Nephron progenitor cell (in vitro differentiated cells): ENCODE measurements at regions not wholly inside any gene's neighbourhood (a gene's known extent, or its start where the extent isn't known, plus 50 kb on each side); places are given as distances from the start of the nearest gene placed in this dataset.

Experiments
- DNase-seq: peaks from one replicate; pipeline ENCODE4 v3.0.0; 2021
- H3K27ac Mint-ChIP-seq: 2 replicates; pipeline ENCODE4 v1.8.0; 2021; ENCODE audit warnings: mild to moderate bottlenecking, moderate library complexity, mixed read lengths
- H3K27me3 Mint-ChIP-seq: 2 replicates; pipeline ENCODE4 v1.8.0; 2021; ENCODE audit warnings: mild to moderate bottlenecking, low read depth, mixed read lengths; ENCODE audit not compliant: poor library complexity
- H3K36me3 Mint-ChIP-seq: 2 replicates; pipeline ENCODE4 v1.8.0; 2021; ENCODE audit warnings: low read depth, mixed read lengths
- H3K4me1 Mint-ChIP-seq: 2 replicates; pipeline ENCODE4 v1.8.0; 2021; ENCODE audit warnings: mixed read lengths
- H3K4me3 Mint-ChIP-seq: 2 replicates; pipeline ENCODE4 v1.8.0; 2021; ENCODE audit warnings: mild to moderate bottlenecking, moderate library complexity, mixed read lengths
- H3K9me3 Mint-ChIP-seq: 2 replicates; pipeline ENCODE4 v1.8.0; 2021; ENCODE audit warnings: mild to moderate bottlenecking, moderate library complexity, mixed read lengths
- TF ChIP-seq, protein P1 (sequence below): fragments of 200-600 bp; sonication (generic); IDR thresholded peaks from 2 replicates; pipeline ENCODE4 v1.5.0; 2021; ENCODE audit warnings: antibody characterized with exemption

DNA sequence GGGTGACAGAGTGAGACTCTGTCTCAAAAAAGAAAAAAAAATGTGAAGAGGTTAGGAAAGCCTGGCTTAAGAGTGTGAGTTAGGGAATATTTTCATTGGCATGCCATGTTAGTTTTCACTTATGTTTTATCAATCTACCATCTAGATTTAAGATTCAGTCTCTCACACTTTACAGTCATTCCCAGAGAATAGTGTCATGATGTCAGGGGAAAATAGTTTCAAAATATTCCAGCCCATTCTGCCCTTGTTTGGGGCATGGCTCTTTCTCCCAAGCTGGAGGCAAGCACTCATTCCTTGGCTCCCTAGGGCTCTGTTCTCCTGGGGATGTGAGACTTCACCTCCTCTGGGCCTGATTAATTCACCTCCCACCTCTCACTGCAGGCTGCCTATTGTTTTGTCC is 331.5 kb downstream of the CXCL12 start:
- Mint-ChIP-seq H3K27me3 (peaks cover 7% of the 10 kb centered on the region), H3K9me3 (no peaks in the 10 kb centered on the region)
- DNase-seq = no peak

DNA sequence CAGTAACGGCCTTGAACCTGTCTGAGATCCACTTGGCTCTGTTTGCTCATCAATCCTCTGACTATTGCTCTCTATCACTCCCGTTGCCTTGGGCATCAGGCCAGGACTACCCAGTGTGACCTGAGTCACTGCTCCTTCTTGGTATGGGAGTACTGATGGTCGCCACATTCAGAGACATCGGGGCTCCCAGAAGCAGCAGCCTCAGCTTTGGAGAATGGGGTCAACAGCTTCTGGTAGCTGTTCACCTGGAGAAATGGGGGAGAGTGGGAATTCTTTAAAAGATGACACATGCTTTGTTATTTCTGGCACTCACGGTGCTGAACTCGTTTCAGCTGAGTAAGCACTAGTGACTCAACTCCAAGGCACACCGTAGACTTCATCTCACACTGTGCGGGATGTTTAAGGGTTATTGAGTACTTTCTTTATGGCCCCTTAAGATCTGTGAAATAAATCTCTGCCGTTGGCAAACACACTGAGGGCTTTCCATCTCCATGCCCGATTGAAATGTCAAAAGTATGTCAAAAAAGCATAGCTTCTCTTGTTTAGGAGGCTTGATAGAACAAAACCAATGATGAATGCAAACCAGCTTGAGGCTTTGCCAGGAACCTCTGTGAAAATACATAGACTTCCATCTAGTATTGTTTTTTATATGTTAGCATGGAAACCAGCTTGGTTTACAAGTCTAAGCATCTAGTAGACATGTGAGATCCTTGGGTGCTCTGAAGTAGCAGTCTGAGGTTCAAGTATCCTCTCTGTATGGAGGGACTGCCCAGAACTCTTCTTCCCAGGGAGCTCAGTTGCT is 333.1 kb downstream of the CXCL12 start:
- H3K4me3 Mint-ChIP-seq = no peak overlapping the region
- peaks cover 59% of the 10 kb centered on the region for H3K4me1 Mint-ChIP-seq
- DNase-seq = no peak
- peaks cover 7% of the 10 kb centered on the region for H3K27me3 Mint-ChIP-seq
- no peaks in the 10 kb centered on the region for H3K36me3 Mint-ChIP-seq
- peak overlapping the region; percentile 9 for H3K27ac Mint-ChIP-seq
- H3K9me3 Mint-ChIP-seq = no peaks in the 10 kb centered on the region
- TF ChIP-seq, protein P1, sequence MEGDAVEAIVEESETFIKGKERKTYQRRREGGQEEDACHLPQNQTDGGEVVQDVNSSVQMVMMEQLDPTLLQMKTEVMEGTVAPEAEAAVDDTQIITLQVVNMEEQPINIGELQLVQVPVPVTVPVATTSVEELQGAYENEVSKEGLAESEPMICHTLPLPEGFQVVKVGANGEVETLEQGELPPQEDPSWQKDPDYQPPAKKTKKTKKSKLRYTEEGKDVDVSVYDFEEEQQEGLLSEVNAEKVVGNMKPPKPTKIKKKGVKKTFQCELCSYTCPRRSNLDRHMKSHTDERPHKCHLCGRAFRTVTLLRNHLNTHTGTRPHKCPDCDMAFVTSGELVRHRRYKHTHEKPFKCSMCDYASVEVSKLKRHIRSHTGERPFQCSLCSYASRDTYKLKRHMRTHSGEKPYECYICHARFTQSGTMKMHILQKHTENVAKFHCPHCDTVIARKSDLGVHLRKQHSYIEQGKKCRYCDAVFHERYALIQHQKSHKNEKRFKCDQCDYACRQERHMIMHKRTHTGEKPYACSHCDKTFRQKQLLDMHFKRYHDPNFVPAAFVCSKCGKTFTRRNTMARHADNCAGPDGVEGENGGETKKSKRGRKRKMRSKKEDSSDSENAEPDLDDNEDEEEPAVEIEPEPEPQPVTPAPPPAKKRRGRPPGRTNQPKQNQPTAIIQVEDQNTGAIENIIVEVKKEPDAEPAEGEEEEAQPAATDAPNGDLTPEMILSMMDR = no peak

More for the DNA sequence above, 331.5 kb downstream of the CXCL12 start:
- TF ChIP-seq, protein P1 = no peak
- H3K4me1 Mint-ChIP-seq = peaks cover 59% of the 10 kb centered on the region
- no peak overlapping the region for H3K27ac Mint-ChIP-seq
- no peak overlapping the region for H3K4me3 Mint-ChIP-seq
- H3K36me3 Mint-ChIP-seq = no peaks in the 10 kb centered on the region

DNA sequence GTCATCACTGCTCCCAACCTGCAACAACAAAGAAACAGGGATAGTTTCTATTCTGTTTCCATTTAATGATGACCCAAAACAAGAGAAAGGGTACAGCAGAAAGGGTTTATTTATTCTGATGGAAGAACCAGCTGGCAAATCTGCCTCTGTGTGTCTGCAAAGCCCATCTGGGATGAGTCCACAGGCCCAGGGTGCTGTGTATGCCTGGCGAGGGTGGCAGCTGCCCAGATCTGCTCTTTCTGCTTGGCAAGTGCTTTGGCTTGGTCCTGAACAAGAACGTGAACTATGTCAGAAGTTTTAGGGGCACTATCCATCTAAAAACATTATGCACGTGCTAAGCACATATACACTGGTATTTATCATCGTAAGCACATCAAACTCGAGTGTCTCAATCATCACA is 333.8 kb downstream of the CXCL12 start:
- DNase-seq = no peak
- H3K4me3 Mint-ChIP-seq = no peak overlapping the region
- H3K27ac Mint-ChIP-seq = no peak overlapping the region
- peaks cover 59% of the 10 kb centered on the region for H3K4me1 Mint-ChIP-seq
- H3K9me3 Mint-ChIP-seq = no peaks in the 10 kb centered on the region
- H3K27me3 Mint-ChIP-seq = peaks cover 7% of the 10 kb centered on the region
- TF ChIP-seq, protein P1 = no peak
- H3K36me3 Mint-ChIP-seq = no peaks in the 10 kb centered on the region

DNA sequence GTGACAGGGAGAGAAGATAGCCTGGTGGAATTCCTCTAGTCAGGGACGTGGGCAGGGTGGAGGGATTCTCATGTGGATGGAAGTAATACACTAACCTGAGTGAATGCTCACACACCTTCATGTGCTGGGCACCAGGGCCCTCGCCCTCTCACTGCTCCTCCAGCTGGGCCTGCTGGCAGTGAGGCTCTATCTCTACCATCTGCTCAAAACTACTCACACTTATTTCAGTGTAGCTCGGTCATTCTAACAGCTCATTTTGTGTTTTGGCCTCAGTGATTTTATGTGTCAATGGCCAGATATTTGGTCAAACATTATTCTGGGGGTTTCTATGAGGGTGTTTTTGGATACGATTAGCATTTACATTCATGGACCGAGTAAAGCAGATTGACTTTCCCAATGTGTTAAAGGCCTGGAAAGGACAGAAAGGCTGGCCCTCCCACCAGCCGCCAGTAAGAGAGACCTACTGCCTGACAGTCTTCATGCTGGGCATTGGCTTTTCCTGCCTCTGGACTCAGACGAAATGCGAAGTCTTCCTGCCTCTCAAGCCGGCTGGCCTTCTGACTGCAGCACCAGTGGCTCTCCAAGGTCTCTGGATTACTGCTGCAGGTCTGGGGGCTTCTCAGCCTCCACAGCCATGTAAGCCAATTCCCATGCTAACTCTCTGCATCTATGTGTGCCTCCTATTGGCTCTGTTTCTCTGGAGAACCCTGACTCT is 335.4 kb downstream of the CXCL12 start:
- Mint-ChIP-seq H3K36me3 (no peaks in the 10 kb centered on the region), H3K4me1 (peaks cover 71% of the 10 kb centered on the region), H3K27ac (no peak overlapping the region), H3K27me3 (peaks cover 7% of the 10 kb centered on the region), H3K4me3 (no peak overlapping the region), H3K9me3 (no peaks in the 10 kb centered on the region)
- no peak for DNase-seq
- TF ChIP-seq, protein P1 = no peak

DNA sequence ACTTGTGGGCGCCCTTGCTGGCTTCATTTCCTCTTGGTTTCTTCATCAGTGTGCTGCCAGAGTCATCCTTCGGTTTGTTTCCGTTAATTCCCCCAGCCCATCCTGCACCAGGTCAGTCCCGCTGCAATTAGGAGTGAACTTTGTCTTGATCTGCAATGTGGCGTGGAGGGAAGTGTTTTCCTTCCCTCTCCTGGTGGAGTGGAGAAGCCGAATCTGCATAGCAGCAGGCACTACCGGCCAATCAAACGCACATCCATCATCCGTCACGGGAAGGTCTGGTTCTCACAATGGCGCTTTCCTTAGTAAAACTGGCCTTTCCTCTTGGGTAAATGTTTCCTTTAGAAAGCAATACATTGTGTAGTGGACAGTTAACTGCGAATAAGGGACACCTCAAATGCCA is 337.5 kb downstream of the CXCL12 start:
- no peaks in the 10 kb centered on the region for H3K9me3 Mint-ChIP-seq
- H3K27me3 Mint-ChIP-seq = no peaks in the 10 kb centered on the region
- peak overlapping the region; percentile 38 for H3K27ac Mint-ChIP-seq
- no peaks in the 10 kb centered on the region for H3K36me3 Mint-ChIP-seq
- peak overlapping the region; percentile 43 for H3K4me3 Mint-ChIP-seq
- TF ChIP-seq, protein P1 = no peak
- peak; percentile 22 for DNase-seq
- peaks cover 77% of the 10 kb centered on the region for H3K4me1 Mint-ChIP-seq
